Breast epithelium (tissue), 4 donors: ENCODE measurements at regions not wholly inside any gene's neighbourhood (a gene's known extent, or its start where the extent isn't known, plus 50 kb on each side); places are given as distances from the start of the nearest gene placed in this dataset.
"Not testable (repeated sequence)": the region's sequence is repeated elsewhere in the genome, so short reads cannot be mapped to it uniquely, and the experiment has no call there.

ENCODE experiments used
- DNase-seq, 2 donors: peaks; one replicate each; pipeline ENCODE4 v3.0.0-alpha.2; 2019; ENCODE audit warnings: low spot score in 2 of 2
- H3K27ac ChIP-seq, 2 donors: fragments of 200-600 bp; sonication (generic) in 1 of 2; one replicate each; pipeline ENCODE4 v1.5.1; 2016 to 2019; ENCODE audit warnings: mild to moderate bottlenecking in 1 of 2
- H3K27me3 ChIP-seq, 2 donors: fragments of 200-600 bp; sonication (generic) in 1 of 2; one replicate each; pipeline versions ENCODE4 v1.5.1 to v1.6.0; 2017 to 2019; ENCODE audit warnings: control low read depth in 1 of 2, mild to moderate bottlenecking in 1 of 2
- H3K36me3 ChIP-seq: fragments of 200-600 bp; one replicate; pipeline ENCODE4 v1.5.1; 2019
- H3K4me1 ChIP-seq, 2 donors: fragments of 200-600 bp; sonication (generic); one replicate each; pipeline ENCODE4 v1.5.1; 2016 to 2019; ENCODE audit warnings: control low read depth in 1 of 2
- H3K4me3 ChIP-seq, 3 donors: fragments of 200-600 bp; sonication (generic); 1 replicate in 2 of 3; 2 replicates in 1 of 3; pipeline ENCODE4 v1.5.1; 2016 to 2019; ENCODE audit warnings: mild to moderate bottlenecking in 3 of 3, moderate library complexity in 2 of 3
- H3K9me3 ChIP-seq, 2 donors: fragments of 200-600 bp; sonication (generic) in 1 of 2; one replicate each; pipeline ENCODE4 v1.5.1; 2016 to 2019; ENCODE audit warnings: control low read depth in 1 of 2
- POLR2A ChIP-seq: fragments of 450-650 bp; IDR thresholded peaks from one replicate; pipeline ENCODE4 v1.6.1; 2016; ENCODE audit warnings: antibody characterized with exemption, mild to moderate bottlenecking, moderate library complexity
- POLR2AphosphoS5 ChIP-seq, 3 donors: sonication (generic); formaldehyde crosslinking; IDR thresholded peaks; one replicate each; pipeline ENCODE4 v1.6.1; 2017; ENCODE audit warnings: antibody characterized with exemption in 3 of 3
- intact Hi-C: fragments of 100-400 bp; cut with DNase I; formaldehyde crosslinking; loops from one replicate; pipeline ENCODE4 v1.15.1; 2023; ENCODE audit warnings: low total_unique reads
- TF ChIP-seq, protein P1 (sequence below), 3 donors: fragments of 450-650 bp; IDR thresholded peaks; one replicate each; pipeline ENCODE4 v1.5.1; 2016 to 2017; ENCODE audit warnings: antibody characterized with exemption in 3 of 3, mild to moderate bottlenecking in 3 of 3, moderate library complexity in 3 of 3

DNA sequence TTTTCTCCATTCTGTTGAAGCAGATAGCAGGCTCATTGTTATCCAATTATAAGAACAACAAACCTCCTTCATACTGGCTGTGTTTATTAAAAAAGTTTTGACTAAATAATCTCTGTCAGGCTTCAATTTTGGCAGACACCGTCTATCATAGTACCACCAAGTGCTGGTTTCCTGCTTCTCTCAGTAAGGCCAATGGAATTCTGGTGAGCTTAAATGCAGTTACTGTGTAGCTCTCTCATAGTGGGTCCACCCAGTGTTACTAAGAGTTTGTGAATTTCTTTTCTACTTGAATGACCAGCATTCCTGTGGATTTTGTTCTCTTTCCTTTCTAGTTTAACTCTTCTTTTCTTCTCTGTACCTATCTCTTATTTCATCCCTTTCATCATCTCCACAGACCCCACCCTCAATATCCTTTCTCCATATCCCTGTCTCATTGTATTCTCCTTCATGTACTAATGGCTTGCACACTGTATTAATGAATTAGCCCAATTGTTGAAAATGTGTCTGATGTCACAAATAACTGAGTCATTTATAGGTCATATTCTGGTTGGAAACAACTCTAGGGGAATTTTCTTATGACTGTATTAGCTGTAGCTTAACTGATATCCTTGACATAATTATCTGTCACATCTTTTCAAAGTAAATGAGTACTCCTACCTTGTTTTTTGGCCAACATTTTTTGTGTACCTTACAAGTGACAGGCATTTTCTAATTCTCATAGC is 372.1 kb downstream of the FAT3 start:
- TF ChIP-seq, protein P1, sequence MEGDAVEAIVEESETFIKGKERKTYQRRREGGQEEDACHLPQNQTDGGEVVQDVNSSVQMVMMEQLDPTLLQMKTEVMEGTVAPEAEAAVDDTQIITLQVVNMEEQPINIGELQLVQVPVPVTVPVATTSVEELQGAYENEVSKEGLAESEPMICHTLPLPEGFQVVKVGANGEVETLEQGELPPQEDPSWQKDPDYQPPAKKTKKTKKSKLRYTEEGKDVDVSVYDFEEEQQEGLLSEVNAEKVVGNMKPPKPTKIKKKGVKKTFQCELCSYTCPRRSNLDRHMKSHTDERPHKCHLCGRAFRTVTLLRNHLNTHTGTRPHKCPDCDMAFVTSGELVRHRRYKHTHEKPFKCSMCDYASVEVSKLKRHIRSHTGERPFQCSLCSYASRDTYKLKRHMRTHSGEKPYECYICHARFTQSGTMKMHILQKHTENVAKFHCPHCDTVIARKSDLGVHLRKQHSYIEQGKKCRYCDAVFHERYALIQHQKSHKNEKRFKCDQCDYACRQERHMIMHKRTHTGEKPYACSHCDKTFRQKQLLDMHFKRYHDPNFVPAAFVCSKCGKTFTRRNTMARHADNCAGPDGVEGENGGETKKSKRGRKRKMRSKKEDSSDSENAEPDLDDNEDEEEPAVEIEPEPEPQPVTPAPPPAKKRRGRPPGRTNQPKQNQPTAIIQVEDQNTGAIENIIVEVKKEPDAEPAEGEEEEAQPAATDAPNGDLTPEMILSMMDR (IDR thresholded peaks at IDR 0.05), result no peak
- no peak for TF ChIP-seq POLR2A
- TF ChIP-seq POLR2AphosphoS5 (IDR thresholded peaks at IDR 0.05), result no peak
- H3K9me3 ChIP-seq, result no peaks in the 10 kb centered on the region
- H3K27me3 ChIP-seq, result no peaks in the 10 kb centered on the region
- H3K36me3 ChIP-seq, result no peaks in the 10 kb centered on the region
- no peak overlapping the region for H3K27ac ChIP-seq
- DNase-seq, result no peak
- H3K4me3 ChIP-seq, result no peak overlapping the region
- intact Hi-C loops, result no loop called here
- H3K4me1 ChIP-seq, result no peaks in the 10 kb centered on the region

DNA sequence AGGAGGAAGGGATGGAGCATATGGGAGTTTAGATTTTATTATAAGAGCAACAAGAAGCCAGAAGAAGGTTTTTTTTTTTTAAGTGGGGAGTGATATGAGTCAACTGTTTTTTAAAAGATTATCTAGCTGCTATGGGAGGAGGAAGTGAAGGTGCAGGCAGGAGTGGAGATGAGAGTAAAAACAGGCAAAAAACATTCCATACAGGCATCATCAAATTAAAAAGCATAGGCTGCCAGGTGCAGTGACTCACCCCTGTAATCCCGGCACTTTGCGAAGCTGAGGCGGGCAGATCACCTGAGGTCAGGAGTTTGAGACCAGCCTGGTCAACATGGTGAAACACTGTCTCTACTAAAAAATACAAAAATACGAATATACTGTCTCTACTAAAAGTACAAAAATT is 368.4 kb upstream of the MTNR1B start:
- no peaks in the 10 kb centered on the region for H3K9me3 ChIP-seq
- no peaks in the 10 kb centered on the region for H3K36me3 ChIP-seq
- H3K4me1 ChIP-seq, result no peaks in the 10 kb centered on the region
- H3K4me3 ChIP-seq, result no peak overlapping the region
- no peaks in the 10 kb centered on the region for H3K27me3 ChIP-seq
- no peak for DNase-seq
- no peak overlapping the region for H3K27ac ChIP-seq
- no peak for TF ChIP-seq POLR2A
- TF ChIP-seq, protein P1 (IDR thresholded peaks at IDR 0.05), result no peak
- no peak for TF ChIP-seq POLR2AphosphoS5 (IDR thresholded peaks at IDR 0.05)
- intact Hi-C loops, result no loop called here

DNA sequence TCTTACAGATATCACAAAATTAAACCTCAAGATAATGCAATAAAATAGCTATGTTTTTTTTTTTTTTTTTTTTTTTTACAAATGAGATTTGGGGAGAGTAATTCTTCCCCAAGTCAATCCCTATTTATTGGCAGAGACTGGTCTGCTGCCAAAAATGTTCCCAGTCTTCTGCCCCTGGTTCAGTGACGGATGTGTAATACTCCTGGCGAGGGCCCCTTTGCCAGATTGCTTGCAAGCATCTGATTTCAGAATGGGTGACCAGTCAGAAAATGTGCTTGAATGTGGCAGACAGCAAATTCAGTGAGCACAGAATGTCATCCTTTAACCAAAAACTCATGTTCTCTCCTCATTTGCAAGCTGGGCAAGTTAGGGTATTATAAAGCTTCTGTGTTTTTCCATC is 363.8 kb upstream of the MTNR1B start:
- no peak for DNase-seq
- H3K4me1 ChIP-seq, result no peaks in the 10 kb centered on the region
- H3K9me3 ChIP-seq, result no peaks in the 10 kb centered on the region
- TF ChIP-seq, protein P1 (IDR thresholded peaks at IDR 0.05), result no peak
- TF ChIP-seq POLR2AphosphoS5 (IDR thresholded peaks at IDR 0.05), result no peak
- H3K36me3 ChIP-seq, result no peaks in the 10 kb centered on the region
- H3K27ac ChIP-seq, result no peak overlapping the region
- H3K4me3 ChIP-seq, result no peak overlapping the region
- H3K27me3 ChIP-seq, result no peaks in the 10 kb centered on the region
- intact Hi-C loops, result no loop called here

DNA sequence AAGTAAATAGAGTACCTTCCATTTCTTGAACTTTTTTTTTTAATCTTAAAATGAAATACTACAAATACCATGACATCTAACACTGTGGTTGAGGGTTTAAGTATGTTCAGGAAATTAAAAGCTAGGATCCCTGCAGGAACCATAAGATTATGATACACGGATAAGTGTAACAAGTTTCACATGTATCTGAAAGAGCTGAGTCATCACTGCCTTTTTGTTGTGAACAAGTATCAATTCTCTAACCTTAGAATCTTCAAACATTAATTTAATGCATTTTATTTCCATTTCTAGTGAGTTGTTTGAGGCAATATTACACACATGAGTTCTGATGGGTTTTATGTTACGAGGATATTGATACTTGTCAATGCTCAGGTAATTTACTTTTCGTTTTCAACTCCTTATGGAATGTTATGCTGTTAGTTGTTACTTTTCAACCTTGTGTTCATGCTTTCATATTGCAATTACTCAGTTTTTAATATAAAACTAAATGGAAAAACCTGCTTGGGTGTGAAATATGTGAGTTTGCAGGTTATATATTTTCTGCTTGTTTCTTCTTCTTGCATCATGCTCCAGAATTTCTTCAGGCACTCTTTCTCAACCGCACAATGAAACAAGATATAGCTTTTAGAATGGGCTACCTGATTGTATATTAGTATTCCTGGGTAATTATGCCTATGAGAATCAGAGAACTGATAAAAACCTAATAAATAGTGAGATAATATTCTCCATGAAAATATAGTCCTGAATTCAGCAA is 361.3 kb upstream of the MTNR1B start:
- Histone ChIP-seq H3K27ac (no peak overlapping the region), H3K27me3 (no peaks in the 10 kb centered on the region), H3K4me1 (no peaks in the 10 kb centered on the region), H3K36me3 (no peaks in the 10 kb centered on the region), H3K9me3 (no peaks in the 10 kb centered on the region), H3K4me3 (no peak overlapping the region)
- intact Hi-C loops, result no loop called here
- DNase-seq, result no peak
- TF ChIP-seq POLR2AphosphoS5 (IDR thresholded peaks at IDR 0.05), result no peak
- TF ChIP-seq POLR2A, result no peak
- TF ChIP-seq, protein P1 (IDR thresholded peaks at IDR 0.05), result no peak

DNA sequence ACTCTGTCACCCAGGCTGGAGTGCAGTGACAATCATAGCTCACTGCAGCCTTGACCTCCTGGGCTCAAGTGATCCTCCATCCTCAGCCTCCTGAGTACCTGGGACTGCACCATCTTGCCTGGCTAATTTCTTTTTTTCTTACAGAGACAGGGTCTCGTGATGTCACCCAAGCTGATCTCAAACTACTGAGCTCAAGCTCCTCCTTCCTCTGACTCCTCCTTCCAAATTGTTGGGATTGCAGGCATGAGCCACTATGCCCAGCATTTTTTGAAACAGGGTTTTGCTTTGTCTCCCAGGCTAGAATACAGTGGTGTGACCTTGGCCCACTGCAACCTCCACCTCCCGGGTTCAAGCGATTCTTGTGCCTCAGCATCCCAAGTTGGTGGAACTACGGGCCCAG is 358.3 kb upstream of the MTNR1B start:
- H3K36me3 ChIP-seq, result no peaks in the 10 kb centered on the region
- no peak overlapping the region for H3K27ac ChIP-seq
- H3K4me1 ChIP-seq, result no peaks in the 10 kb centered on the region
- intact Hi-C loops, result no loop called here
- no peak overlapping the region for H3K4me3 ChIP-seq
- TF ChIP-seq POLR2A, result no peak
- TF ChIP-seq POLR2AphosphoS5 (IDR thresholded peaks at IDR 0.05), result no peak
- TF ChIP-seq, protein P1 (IDR thresholded peaks at IDR 0.05), result no peak
- no peaks in the 10 kb centered on the region for H3K27me3 ChIP-seq
- no peaks in the 10 kb centered on the region for H3K9me3 ChIP-seq
- no peak for DNase-seq

DNA sequence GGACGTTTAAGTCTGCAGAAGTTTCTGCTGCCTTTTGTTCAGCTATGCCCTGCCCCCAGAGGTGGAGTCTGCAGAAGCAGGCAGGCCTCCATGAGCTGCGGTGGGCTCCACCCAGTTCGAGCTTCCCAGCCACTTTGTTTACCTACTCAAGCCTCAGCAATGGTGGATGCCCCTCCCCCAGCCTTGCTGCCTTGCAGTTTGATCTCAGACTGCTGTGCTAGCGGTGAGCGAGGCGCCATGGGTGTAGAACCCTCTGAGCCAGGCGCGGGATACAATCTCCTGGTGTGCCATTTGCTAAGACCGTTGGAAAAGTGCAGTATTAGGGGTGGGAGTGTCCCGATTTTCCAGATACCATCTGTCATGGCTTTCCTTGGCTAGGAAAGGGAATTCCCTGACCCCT is 351.4 kb upstream of the MTNR1B start:
- H3K4me3 ChIP-seq, intact Hi-C loops: not testable (repeated sequence)

More for the DNA sequence above, 351.4 kb upstream of the MTNR1B start:
- H3K27ac ChIP-seq, H3K4me1 ChIP-seq, H3K36me3 ChIP-seq, H3K27me3 ChIP-seq, H3K9me3 ChIP-seq, DNase-seq: not testable (repeated sequence)
